ENCODE measurements at regions not wholly inside any gene's neighbourhood (a gene's known extent, or its start where the extent isn't known, plus 50 kb on each side); places are given as distances from the start of the nearest gene placed in this dataset.

GRCh38 chr3:169020371-169020770, 643.1 kb downstream of the MECOM start:
- TF ChIP-seq FOXM1 (IDR thresholded peaks at IDR 0.05; ENCODE audit: borderline replicate concordance, low read depth) (no peak), USF1 (IDR thresholded peaks at IDR 0.05) (no peak), TCF12 (IDR thresholded peaks at IDR 0.05; ENCODE audit: low read depth) (no peak), TAF1 (IDR thresholded peaks at IDR 0.05; ENCODE audit: low read depth) (no peak), CEBPB (IDR thresholded peaks at IDR 0.05) (no peak), RAD21 (IDR thresholded peaks at IDR 0.05; ENCODE audit: low read depth) (no peak), NFIC (IDR thresholded peaks at IDR 0.05) (no peak), EP300 (IDR thresholded peaks at IDR 0.05; ENCODE audit: borderline replicate concordance) (no peak), EGR1 (IDR thresholded peaks at IDR 0.05) (no peak), YY1 (IDR thresholded peaks at IDR 0.05; ENCODE audit: low read depth) (no peak), ZBTB7A (IDR thresholded peaks at IDR 0.05; ENCODE audit: low read depth) (no peak), TEAD4 (IDR thresholded peaks at IDR 0.05) (no peak)
- TF ChIP-seq, protein P1, sequence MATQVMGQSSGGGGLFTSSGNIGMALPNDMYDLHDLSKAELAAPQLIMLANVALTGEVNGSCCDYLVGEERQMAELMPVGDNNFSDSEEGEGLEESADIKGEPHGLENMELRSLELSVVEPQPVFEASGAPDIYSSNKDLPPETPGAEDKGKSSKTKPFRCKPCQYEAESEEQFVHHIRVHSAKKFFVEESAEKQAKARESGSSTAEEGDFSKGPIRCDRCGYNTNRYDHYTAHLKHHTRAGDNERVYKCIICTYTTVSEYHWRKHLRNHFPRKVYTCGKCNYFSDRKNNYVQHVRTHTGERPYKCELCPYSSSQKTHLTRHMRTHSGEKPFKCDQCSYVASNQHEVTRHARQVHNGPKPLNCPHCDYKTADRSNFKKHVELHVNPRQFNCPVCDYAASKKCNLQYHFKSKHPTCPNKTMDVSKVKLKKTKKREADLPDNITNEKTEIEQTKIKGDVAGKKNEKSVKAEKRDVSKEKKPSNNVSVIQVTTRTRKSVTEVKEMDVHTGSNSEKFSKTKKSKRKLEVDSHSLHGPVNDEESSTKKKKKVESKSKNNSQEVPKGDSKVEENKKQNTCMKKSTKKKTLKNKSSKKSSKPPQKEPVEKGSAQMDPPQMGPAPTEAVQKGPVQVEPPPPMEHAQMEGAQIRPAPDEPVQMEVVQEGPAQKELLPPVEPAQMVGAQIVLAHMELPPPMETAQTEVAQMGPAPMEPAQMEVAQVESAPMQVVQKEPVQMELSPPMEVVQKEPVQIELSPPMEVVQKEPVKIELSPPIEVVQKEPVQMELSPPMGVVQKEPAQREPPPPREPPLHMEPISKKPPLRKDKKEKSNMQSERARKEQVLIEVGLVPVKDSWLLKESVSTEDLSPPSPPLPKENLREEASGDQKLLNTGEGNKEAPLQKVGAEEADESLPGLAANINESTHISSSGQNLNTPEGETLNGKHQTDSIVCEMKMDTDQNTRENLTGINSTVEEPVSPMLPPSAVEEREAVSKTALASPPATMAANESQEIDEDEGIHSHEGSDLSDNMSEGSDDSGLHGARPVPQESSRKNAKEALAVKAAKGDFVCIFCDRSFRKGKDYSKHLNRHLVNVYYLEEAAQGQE (IDR thresholded peaks at IDR 0.05; ENCODE audit: low read depth) = no peak
